Stimulated activated CD8-positive, alpha-beta memory T cell treated with anti-CD3 and anti-CD28 coated beads, Interleukin-2, amount 100 ng/mL, for 1 hour (primary cell): ENCODE measurements at regions not wholly inside any gene's neighbourhood (a gene's known extent, or its start where the extent isn't known, plus 50 kb on each side); places are given as distances from the start of the nearest gene placed in this dataset.
"Not testable (repeated sequence)": the region's sequence is repeated elsewhere in the genome, so short reads cannot be mapped to it uniquely, and the experiment has no call there.

Experiments used
- DNase-seq, 2 donors: peaks; one replicate each; pipeline ENCODE4 v3.0.0-alpha.2; 2020; ENCODE audit warnings: low read depth in 2 of 2

DNA sequence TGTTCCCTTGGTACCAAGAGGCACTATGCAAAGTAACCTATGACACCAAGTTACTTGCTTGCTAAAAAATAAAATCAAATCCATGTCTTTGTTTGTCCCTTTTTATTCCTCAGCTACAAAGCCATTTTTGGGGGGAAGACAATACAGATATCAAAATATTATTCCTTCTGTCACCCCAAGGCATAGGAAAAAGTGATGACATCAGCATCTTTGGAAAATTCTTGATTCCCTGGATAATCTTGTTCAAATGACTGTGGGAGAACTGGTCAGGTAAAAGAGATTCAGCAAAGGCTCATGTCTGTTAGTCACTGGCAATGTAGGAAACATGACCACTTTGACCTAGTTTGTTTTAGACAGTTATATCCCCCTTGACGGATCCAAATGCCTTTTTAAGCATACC, 373.1 kb downstream of the MAT2B start:
- DNase-seq: no peak

DNA sequence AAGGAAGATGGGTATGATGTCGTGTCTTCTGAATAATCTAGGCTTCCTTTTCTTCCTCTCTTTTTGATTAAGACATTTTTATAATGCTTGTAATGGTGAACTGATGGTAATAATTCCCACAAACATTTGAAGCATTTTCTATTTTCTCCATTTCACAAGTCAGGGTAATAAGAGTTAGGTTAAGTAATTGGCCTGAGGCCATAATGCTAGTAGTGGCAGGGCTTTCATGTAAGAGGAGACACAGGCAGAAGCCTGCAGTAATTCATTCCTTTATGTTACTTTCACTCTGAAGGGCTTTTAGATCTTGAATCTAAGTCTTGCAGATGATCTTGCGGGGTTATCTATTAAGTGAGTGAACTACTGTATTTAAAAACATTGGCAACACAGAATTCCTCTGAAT, 374.9 kb downstream of the MAT2B start:
- DNase-seq: no peak

DNA sequence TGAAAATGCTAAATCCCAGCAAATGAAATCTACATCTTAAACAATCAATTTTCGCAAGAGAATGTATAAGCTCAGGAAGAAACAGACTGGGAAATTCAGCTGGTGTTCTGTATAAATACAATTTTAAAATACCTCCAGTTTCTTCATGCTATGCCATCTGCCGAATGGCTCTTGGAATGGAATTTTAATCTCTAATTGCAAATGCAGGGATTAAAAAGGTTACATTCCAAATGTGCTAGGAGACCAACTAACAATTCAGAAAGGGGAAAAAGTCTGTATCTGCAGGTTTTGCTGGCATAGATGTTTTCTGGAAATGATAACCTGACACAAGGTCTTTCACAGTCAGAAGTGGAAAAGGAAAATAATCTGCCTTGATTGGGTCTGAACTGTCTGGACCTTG, 379.7 kb downstream of the MAT2B start:
- DNase-seq: no peak

GRCh38 chr5:163887854-163888253, 382.4 kb downstream of the MAT2B start:
- DNase-seq: no peak

GRCh38 chr5:163888366-163888765, 382.9 kb downstream of the MAT2B start:
- DNase-seq: no peak

DNA sequence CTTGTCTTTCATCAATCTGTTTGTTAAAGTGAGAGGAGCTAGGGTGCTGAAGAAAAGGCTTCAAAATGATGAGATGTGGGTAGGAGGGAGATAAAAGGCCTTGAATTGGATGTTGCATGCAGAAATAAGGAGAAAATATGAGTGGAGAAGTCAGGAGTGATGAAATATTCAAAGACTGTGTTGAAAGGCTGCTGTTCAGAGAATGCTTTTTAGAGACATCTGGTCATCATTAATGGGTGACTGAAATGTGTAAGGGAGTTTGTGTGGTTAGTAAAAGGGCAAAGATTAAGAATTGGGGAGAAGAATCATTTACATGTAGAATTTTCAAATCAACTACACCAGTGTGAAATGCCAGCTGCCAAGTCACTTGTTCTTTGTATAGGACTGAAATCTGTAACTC, 383.9 kb downstream of the MAT2B start:
- DNase-seq: no peak

GRCh38 chr5:163890261-163890660, 384.8 kb downstream of the MAT2B start:
- no peak for DNase-seq

DNA sequence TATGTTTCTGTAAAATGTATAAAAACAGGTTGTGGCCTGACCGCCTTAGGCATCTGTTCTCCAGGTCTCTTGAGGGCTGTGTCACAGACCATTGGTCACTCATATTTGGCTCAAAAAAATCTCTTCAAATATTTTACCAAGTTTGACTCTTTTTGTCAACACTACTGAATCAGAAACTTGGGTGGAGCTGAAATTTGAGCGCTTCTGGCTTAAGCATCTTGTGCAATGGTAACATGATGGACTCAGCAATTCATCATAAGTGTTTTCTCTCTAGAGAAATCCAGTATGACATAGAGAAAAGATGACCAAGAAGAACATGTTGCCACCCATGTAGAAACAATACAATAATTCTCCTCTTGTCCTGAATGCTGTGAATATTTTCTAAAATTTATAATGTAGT, 387.9 kb downstream of the MAT2B start:
- DNase-seq: no peak

DNA sequence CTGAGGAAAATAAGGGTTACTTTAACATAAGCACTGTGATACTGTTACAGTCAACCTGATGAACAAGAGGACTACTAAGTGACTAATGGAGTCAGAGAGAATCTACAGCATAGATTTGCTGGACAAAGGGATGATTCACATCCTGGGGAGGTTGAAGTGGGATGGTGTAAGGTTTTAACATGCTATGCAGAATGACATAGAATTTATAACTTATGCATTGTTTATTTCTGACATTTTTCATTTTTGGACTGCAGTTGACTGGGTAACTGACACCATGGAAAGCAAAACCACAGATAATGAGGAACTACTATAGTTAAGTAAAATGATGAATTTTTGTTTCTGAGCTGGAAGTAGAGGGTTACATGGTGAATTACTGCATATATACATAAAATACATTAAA, 389.2 kb downstream of the MAT2B start:
- DNase-seq: no peak

DNA sequence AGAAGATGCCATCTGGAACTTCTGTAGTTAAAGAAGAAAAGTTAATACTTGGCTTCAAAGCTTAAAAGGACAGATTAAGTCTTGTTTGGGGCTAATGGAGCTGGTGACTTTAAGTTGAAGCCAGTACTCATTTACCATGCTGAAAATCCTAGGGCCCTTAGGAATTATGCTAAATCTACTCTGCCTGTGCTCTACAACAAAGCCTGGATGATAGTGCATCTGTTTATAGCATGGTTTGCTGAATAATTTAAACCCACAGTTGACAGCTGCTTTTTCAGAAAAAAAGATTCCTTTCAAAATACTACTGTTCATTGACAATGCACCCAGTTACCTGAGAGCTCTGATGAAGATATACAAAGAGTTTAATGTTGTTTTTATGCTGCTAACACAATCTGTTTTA, 393.5 kb downstream of the MAT2B start:
- no peak for DNase-seq

DNA sequence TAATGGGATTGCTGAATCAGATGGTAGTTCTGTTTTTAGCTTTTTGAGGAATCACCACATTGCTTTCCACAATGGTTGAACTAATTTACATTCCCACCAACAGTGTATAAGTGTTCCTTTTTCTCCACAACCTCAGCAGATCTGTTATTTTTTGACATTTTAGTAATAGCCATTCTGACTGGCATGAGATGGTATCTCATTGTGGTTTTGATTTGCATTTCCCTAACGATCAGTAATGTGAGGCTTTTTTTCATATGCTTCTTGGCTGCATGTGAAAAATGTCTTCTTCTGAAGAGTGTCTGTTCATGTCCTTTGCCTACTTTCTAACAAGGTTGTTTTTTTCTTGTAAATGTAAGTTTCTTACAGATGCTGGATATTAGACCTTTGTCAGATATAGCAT, 402.4 kb downstream of the MAT2B start:
- DNase-seq: not testable (repeated sequence)

DNA sequence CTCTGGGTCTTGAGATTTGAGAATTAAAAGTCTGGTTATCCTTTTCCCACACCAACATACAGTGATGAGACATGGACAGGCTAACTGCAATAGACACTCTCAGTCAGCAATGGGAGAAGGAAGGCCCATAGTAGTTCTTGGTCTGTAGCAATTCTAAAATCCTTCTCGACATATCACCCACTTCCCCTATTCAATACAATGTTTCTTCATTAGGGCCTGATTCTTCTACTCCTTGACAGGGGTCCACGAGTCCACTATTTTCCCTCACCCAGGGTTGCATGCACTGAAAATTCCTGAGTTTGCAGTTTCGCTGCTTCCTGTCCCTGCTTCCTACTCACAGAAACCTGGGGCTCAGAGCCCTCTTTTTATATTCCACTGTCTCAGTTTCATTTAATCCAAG, 402.8 kb downstream of the MAT2B start:
- no peak for DNase-seq

- no peak for DNase-seq
Measured at GRCh38 chr5:163910226-163910625, 404.8 kb downstream of the MAT2B start.

DNA sequence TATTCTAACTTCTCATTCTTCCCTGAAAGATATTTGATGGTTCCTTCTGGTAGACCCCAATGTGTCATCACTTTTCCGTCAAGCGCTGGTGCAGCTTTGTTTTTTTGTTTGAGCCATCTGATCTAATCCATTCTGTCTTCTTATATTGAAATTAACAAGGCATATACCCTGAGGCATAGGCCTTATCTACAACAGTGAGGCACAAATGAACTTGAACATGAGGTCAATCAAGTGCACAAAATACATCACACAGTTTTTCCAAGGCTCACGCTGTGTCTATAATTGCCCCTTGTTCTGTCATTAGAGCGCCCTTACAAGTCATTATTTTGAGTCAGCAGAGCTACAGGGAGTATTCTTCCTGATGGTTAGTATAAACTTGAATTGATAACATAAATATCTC, 406.6 kb downstream of the MAT2B start:
- no peak for DNase-seq

DNA sequence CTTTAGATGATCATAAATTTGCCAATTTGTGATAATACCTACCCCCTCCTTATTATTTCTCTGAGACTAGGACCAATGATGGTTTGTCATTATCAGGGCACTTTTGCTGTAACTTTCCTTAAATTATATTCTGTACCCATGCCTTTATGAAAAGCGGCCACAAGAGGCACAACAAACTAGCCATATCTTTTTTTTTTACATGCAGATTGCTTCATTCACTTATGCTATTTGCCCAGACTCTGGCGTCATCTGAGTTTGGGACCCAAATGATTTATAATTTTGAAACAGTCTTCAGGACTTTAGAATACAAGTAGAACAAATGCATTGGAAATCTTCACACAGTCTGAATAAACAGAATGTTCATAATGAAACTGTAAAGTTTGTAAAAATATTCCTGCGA, 408.1 kb downstream of the MAT2B start:
- DNase-seq: no peak

- DNase-seq: no peak
Measured at GRCh38 chr5:163914910-163915309, 409.5 kb downstream of the MAT2B start.

- DNase-seq: no peak
Measured at GRCh38 chr5:163915481-163915961, 410.1 kb downstream of the MAT2B start.

DNA sequence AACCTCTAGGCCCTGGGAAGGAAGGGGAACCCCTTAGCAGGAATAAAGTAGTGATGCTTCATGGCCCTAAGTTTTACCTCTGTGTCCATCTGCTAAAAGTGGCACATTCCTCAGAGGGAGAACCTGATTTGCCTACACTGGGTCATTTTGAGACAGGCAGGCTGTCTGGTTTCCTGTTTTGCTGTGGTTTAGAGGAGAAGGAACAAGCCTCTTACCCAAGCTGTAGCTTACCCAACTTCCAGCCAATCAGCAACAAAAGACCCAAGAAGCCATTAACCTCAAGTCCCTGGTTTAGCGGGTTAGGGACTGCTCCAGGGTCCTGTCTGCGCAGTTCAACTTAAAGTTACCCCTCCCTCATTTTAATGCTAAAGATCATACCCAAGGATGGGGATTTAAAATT, 411.0 kb downstream of the MAT2B start:
- no peak for DNase-seq

DNA sequence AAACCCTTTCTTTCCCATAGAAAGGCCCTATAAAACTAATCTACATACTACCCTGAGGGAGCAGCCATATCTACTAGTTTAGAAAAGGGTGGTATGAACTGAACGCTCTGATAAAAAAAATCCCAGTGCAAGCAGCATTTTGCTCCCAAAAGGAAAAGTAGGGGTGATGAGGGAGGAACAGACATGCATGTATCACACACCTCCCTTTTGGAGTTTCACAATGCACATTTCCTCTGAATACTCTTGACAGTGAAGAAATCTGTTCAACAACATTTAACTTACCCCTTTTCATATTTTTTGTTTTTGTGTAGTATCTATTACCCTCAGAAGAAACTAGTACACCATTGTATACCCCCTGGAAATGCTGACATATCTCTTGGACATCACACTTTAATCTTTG, 411.4 kb downstream of the MAT2B start:
- no peak for DNase-seq

- DNase-seq: no peak
Measured at GRCh38 chr5:163917747-163918146, 412.3 kb downstream of the MAT2B start.

- DNase-seq: not testable (repeated sequence)
Measured at GRCh38 chr5:163934990-163935389, 429.6 kb downstream of the MAT2B start.

GRCh38 chr5:163938595-163938994, 433.2 kb downstream of the MAT2B start:
- DNase-seq: no peak

GRCh38 chr5:163941079-163941478, 435.7 kb downstream of the MAT2B start:
- DNase-seq: no peak

- DNase-seq: no peak
Measured at GRCh38 chr5:163943546-163943945, 438.1 kb downstream of the MAT2B start.

GRCh38 chr5:163944738-163945137, 439.3 kb downstream of the MAT2B start:
- DNase-seq: no peak
